Spleen (tissue), 11 donors: ENCODE measurements at regions not wholly inside any gene's neighbourhood (a gene's known extent, or its start where the extent isn't known, plus 50 kb on each side); places are given as distances from the start of the nearest gene placed in this dataset.

Source experiments
- DNase-seq: peaks from one replicate; pipeline ENCODE4 v3.0.0-alpha.2; 2020
- H3K27ac ChIP-seq, 8 donors: fragments of 200-600 bp; sonication (generic) in 7 of 8; 1 replicate in 4 of 8; 2 replicates in 4 of 8; pipeline versions ENCODE4 v1.5.0 to v1.8.0; 2016 to 2021; ENCODE audit warnings: inconsistent platforms in 4 of 8, mild to moderate bottlenecking in 4 of 8, moderate library complexity in 1 of 8
- H3K27me3 ChIP-seq, 7 donors: fragments of 200-600 bp; sonication (generic) in 6 of 7; replicated peaks in 1 of 7; 1 replicate in 4 of 7; 2 replicates in 3 of 7; pipeline versions ENCODE4 v1.5.0 to v1.8.0; 2016 to 2021; ENCODE audit warnings: inconsistent platforms in 3 of 7, mild to moderate bottlenecking in 1 of 7
- H3K36me3 ChIP-seq, 6 donors: fragments of 200-600 bp; sonication (generic) in 5 of 6; 1 replicate in 4 of 6; 2 replicates in 2 of 6; pipeline versions ENCODE4 v1.5.0 to v1.8.0; 2016 to 2021; ENCODE audit warnings: inconsistent platforms in 2 of 6
- H3K4me1 ChIP-seq, 6 donors: fragments of 200-600 bp; sonication (generic) in 5 of 6; 1 replicate in 3 of 6; 2 replicates in 3 of 6; pipeline versions ENCODE4 v1.5.0 to v1.8.0; 2016 to 2021; ENCODE audit warnings: inconsistent platforms in 3 of 6
- H3K4me3 ChIP-seq, 8 donors: fragments of 200-600 bp; sonication (generic) in 7 of 8; 1 replicate in 4 of 8; 2 replicates in 4 of 8; pipeline versions ENCODE4 v1.5.0 to v1.8.0; 2016 to 2021; ENCODE audit warnings: inconsistent platforms in 4 of 8, mild to moderate bottlenecking in 4 of 8, moderate library complexity in 2 of 8
- H3K9me3 ChIP-seq, 8 donors: fragments of 200-600 bp; sonication (generic) in 7 of 8; 1 replicate in 4 of 8; 2 replicates in 4 of 8; pipeline versions ENCODE4 v1.5.0 to v1.8.0; 2016 to 2021; ENCODE audit warnings: inconsistent platforms in 4 of 8
- POLR2A ChIP-seq, 3 donors: fragments of 450-650 bp; IDR thresholded peaks; one replicate each; pipeline ENCODE4 v1.5.1; 2017; ENCODE audit warnings: antibody characterized with exemption in 3 of 3, mild to moderate bottlenecking in 1 of 3
- POLR2AphosphoS5 ChIP-seq, 3 donors: sonication (generic); formaldehyde crosslinking; IDR thresholded peaks; one replicate each; pipeline ENCODE4 v1.5.1; 2017; ENCODE audit warnings: antibody characterized with exemption in 3 of 3
- WGBS, 5 donors: extraction: QIAGEN DNeasy Blood & Tissue Kit in 3 of 5; methylation state at CpG; one replicate each; pipeline versions ENCODE4 v1.1.5 to v1.1.7; 2013 to 2018; 5-methylcytosine and 5-hydroxymethylcytosine counted together
- intact Hi-C: fragments of 100-400 bp; cut with DNase I; formaldehyde crosslinking; loops from one replicate; pipeline ENCODE4 v1.15.0; 2023; ENCODE audit warnings: low total_unique reads
- TF ChIP-seq, protein P1 (sequence below), 11 experiments: fragments of 200-600 bp in 7 of 11; fragments of 450-650 bp in 4 of 11; sonication (generic) in 4 of 11; IDR thresholded peaks in 8 of 11; conservative IDR thresholded peaks in 3 of 11; 1 replicate in 7 of 11; 2 replicates in 4 of 11; pipeline versions ENCODE4 v1.4.0 to v1.8.0; 2016 to 2021; ENCODE audit warnings: antibody characterized with exemption in 11 of 11, inconsistent platforms in 4 of 11, mild to moderate bottlenecking in 1 of 11
- donor health status: healthy with polysubstance abuse.
- donor health status: DM: no; HTN: no; CAD: no; lungs with moderate emphysema.
- donor health status: DM: no; HTN: no; CAD: no.
- donor health status: Bipolar disorder and iron deficiency.
- donor health status: healthy.
- donor health status: DM: no; HTN: no; CAD: no.
- donor health status: DM: yes; HTN: yes; CAD: no.

GRCh38 chr7:113199136-113199535 is 80.8 kb upstream of the SMIM30 start:
- no peaks in the 10 kb centered on the region for H3K4me1 ChIP-seq
- TF ChIP-seq, protein P1, sequence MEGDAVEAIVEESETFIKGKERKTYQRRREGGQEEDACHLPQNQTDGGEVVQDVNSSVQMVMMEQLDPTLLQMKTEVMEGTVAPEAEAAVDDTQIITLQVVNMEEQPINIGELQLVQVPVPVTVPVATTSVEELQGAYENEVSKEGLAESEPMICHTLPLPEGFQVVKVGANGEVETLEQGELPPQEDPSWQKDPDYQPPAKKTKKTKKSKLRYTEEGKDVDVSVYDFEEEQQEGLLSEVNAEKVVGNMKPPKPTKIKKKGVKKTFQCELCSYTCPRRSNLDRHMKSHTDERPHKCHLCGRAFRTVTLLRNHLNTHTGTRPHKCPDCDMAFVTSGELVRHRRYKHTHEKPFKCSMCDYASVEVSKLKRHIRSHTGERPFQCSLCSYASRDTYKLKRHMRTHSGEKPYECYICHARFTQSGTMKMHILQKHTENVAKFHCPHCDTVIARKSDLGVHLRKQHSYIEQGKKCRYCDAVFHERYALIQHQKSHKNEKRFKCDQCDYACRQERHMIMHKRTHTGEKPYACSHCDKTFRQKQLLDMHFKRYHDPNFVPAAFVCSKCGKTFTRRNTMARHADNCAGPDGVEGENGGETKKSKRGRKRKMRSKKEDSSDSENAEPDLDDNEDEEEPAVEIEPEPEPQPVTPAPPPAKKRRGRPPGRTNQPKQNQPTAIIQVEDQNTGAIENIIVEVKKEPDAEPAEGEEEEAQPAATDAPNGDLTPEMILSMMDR (IDR thresholded peaks at IDR 0.05 in 8 of 11, conservative IDR thresholded peaks at IDR 0.05 in 3 of 11): no peak
- TF ChIP-seq POLR2A (IDR thresholded peaks at IDR 0.05): no peak
- TF ChIP-seq POLR2AphosphoS5 (IDR thresholded peaks at IDR 0.05): no peak
- H3K9me3 ChIP-seq: no peaks in the 10 kb centered on the region
- WGBS, 5 donors: 60 to 74% (median 67%) methylated on average over 3 of the region's 3 CpGs
- no peaks in the 10 kb centered on the region for H3K36me3 ChIP-seq
- DNase-seq: no peak
- H3K27me3 ChIP-seq: peaks cover 0 to 8% (median 0%) of the 10 kb centered on the region in 7 donors
- no peak overlapping the region for H3K27ac ChIP-seq
- intact Hi-C loops: no loop called here
- H3K4me3 ChIP-seq: no peak overlapping the region

- Histone ChIP-seq H3K36me3 (no peaks in the 10 kb centered on the region), H3K27me3 (peaks cover 0 to 8% (median 0%) of the 10 kb centered on the region in 7 donors), H3K4me1 (no peaks in the 10 kb centered on the region), H3K27ac (no peak overlapping the region), H3K9me3 (no peaks in the 10 kb centered on the region), H3K4me3 (no peak overlapping the region)
- TF ChIP-seq POLR2AphosphoS5 (IDR thresholded peaks at IDR 0.05) (no peak), POLR2A (IDR thresholded peaks at IDR 0.05) (no peak)
- TF ChIP-seq, protein P1 (IDR thresholded peaks at IDR 0.05 in 8 of 11, conservative IDR thresholded peaks at IDR 0.05 in 3 of 11): no peak
- intact Hi-C loops: no loop called here
- 11 to 29% (median 26%) methylated on average over 2 of the region's 2 CpGs for WGBS, 5 donors
- no peak for DNase-seq
These were observed 79.9 kb upstream of the SMIM30 start for GRCh38 chr7:113198226-113198625.

DNA sequence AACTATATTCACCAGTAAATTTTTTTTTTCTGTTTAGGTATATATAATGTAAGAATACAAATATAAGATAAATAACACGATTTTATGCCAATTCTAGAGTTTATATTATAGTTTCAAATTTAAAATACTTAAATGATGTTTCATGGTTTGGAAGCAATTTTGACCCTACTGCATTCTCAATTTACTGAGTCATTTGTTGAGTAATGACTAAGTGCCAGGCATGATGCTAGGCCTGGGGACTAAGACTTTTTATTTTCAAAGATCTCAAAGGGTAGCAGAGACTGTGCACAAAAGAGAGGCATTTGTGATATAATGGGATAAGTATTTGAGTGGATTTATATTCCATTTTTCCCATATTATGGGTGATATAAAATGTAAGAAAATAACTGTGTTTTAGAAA is 78.9 kb upstream of the SMIM30 start:
- WGBS, 5 donors: 41 to 60% (median 48%) methylated on average over 1 of the region's 1 CpG
- no peaks in the 10 kb centered on the region for H3K9me3 ChIP-seq
- no peak overlapping the region for H3K4me3 ChIP-seq
- no peak for DNase-seq
- H3K27me3 ChIP-seq: peaks cover 0 to 2% (median 0%) of the 10 kb centered on the region in 7 donors
- H3K27ac ChIP-seq: no peak overlapping the region
- intact Hi-C loops: no loop called here
- H3K36me3 ChIP-seq: no peaks in the 10 kb centered on the region
- no peaks in the 10 kb centered on the region for H3K4me1 ChIP-seq
- TF ChIP-seq POLR2AphosphoS5 (IDR thresholded peaks at IDR 0.05) (no peak), POLR2A (IDR thresholded peaks at IDR 0.05) (no peak)
- TF ChIP-seq, protein P1 (IDR thresholded peaks at IDR 0.05 in 8 of 11, conservative IDR thresholded peaks at IDR 0.05 in 3 of 11): no peak

GRCh38 chr7:113188396-113188795 is 70.0 kb upstream of the SMIM30 start:
- no peak for TF ChIP-seq POLR2A (IDR thresholded peaks at IDR 0.05)
- TF ChIP-seq POLR2AphosphoS5 (IDR thresholded peaks at IDR 0.05): no peak
- TF ChIP-seq, protein P1 (IDR thresholded peaks at IDR 0.05 in 8 of 11, conservative IDR thresholded peaks at IDR 0.05 in 3 of 11): no peak
- intact Hi-C loops: no loop called here
- no peak for DNase-seq

More at GRCh38 chr7:113188396-113188795, 70.0 kb upstream of the SMIM30 start:
- Histone ChIP-seq H3K27me3 (no peaks in the 10 kb centered on the region), H3K9me3 (no peaks in the 10 kb centered on the region), H3K36me3 (no peaks in the 10 kb centered on the region), H3K27ac (no peak overlapping the region), H3K4me1 (no peaks in the 10 kb centered on the region), H3K4me3 (no peak overlapping the region)
- WGBS, 5 donors: 29 to 45% (median 34%) methylated on average over 4 of the region's 4 CpGs
